ENCODE measurements at regions not wholly inside any gene's neighbourhood (a gene's known extent, or its start where the extent isn't known, plus 50 kb on each side); places are given as distances from the start of the nearest gene placed in this dataset.

DNA sequence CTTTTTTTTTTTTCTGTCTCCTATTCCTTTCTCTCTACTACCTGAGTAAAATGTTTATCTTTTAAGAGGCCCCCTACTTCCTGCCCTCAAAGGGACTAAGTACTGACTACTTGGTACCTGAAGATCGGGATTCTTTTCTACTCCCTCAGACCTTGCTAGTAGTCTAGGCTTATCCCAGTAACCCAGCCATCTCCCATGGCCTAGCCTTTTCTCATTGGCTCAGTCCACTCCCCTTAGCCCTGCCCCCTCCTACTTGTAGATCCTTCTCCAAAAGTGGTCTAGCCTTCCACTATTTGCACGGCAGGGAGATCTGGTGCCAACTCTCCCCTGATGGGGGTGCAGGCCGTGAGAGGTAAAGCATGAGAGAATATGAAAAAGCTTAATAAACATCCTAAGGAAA lies 133.7 kb downstream of the RCN1 start:
- in situ Hi-C loops (cut with MboI) (no loop called here), intact Hi-C loops (cut with micrococcal nuclease; ENCODE audit: unreplicated experiment) (no loop called here)
- H2AFZ ChIP-seq (ENCODE audit: control insufficient read depth, low read depth, low read length) = no peak overlapping the region
- DNase-seq (ENCODE audit: low read depth, low spot score) (no peak), ATAC-seq (no peak), FAIRE-seq (no peak)
- H3K27ac ChIP-seq (ENCODE audit: control insufficient read depth, insufficient read depth) = no peak overlapping the region
- no peak overlapping the region for H3K4me3 ChIP-seq
- no peak overlapping the region for H3K9ac ChIP-seq (ENCODE audit: control insufficient read depth, insufficient read depth, low read length)
- no peaks in the 10 kb centered on the region for H3K4me1 ChIP-seq (ENCODE audit: control insufficient read depth, insufficient read depth, low read length)
- no peaks in the 10 kb centered on the region for H3K36me3 ChIP-seq (ENCODE audit: control insufficient read depth in 2 of 2, insufficient read depth in 2 of 2, low read length in 1 of 2)
- RAD21 ChIA-PET (ENCODE audit: unreplicated experiment) = no interaction called here
- H3K4me2 ChIP-seq (ENCODE audit: control insufficient read depth, insufficient read depth) = no peak overlapping the region
- no TSS peak for BruUV-seq (replicated peaks)
- H4K20me1 ChIP-seq (ENCODE audit: control insufficient read depth, insufficient read depth) = no peaks in the 10 kb centered on the region
- CTCF ChIA-PET = no interaction called here
- 24% methylated on average over 3 of the region's 3 CpGs for WGBS (ENCODE audit: insufficient coverage, insufficient replicate concordance, low lambda C conversion rate, missing lambda C conversion rate)
- no peaks in the 10 kb centered on the region; a peak in 1 of 4 replicates for H3K27me3 ChIP-seq (replicated peaks in 1 of 2; ENCODE audit: control insufficient read depth in 2 of 2, insufficient read depth in 2 of 2, low read length in 1 of 2)
- no peaks in the 10 kb centered on the region for H3K9me3 ChIP-seq (replicated peaks; ENCODE audit: control insufficient read depth, insufficient read depth, low read length)
- POLR2A ChIA-PET = no interaction called here
- TF ChIP-seq RBBP5 (conservative IDR thresholded peaks at IDR 0.05) = no peak
- no peaks in the 10 kb centered on the region for H3K79me2 ChIP-seq (ENCODE audit: control insufficient read depth, insufficient read depth, low read length)
- SMC1A ChIA-PET (ENCODE audit: uncharacterized antibody, unreplicated experiment) = no interaction called here

DNA sequence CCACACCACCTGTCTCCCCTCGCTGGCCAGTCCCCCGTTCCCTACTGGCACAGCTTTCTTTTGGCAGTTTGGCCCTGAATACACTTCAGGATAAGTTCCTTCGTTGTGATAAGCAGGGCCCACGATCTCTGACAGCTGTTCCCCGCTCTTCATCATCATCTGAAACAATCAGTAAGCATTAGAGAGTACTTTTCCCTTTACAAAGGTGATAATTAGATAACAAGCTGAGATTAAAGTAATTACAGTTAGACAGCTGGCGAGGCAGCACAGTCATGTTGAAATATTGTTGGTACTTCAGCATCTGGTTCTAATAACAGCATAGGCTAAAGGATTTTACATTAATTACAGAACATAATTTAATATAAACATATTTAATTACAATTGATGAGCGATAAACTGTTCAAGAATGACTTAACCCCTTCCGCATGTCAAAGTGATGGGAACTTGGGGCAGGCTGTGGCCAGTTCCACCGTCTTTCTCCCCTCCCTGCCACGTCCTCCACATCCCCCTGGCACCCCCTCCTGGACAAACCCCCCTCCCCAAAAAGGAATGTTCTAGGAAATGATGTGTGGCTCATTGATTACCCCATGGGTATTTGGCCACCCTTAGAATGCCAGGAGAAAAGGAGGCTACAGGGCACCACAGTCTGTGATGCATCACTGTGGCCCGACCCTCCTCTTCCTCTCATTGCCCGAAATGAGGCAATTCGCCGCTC lies 134.9 kb downstream of the RCN1 start:
- Histone ChIP-seq H3K4me2 (ENCODE audit: control insufficient read depth, insufficient read depth) (no peak overlapping the region), H3K4me3 (no peak overlapping the region), H3K27ac (ENCODE audit: control insufficient read depth, insufficient read depth) (no peak overlapping the region), H3K9me3 (replicated peaks; ENCODE audit: control insufficient read depth, insufficient read depth, low read length) (no peaks in the 10 kb centered on the region), H3K9ac (ENCODE audit: control insufficient read depth, insufficient read depth, low read length) (no peak overlapping the region), H3K79me2 (ENCODE audit: control insufficient read depth, insufficient read depth, low read length) (no peaks in the 10 kb centered on the region), H4K20me1 (ENCODE audit: control insufficient read depth, insufficient read depth) (no peaks in the 10 kb centered on the region), H3K36me3 (ENCODE audit: control insufficient read depth in 2 of 2, insufficient read depth in 2 of 2, low read length in 1 of 2) (no peaks in the 10 kb centered on the region), H3K27me3 (replicated peaks in 1 of 2; ENCODE audit: control insufficient read depth in 2 of 2, insufficient read depth in 2 of 2, low read length in 1 of 2) (no peaks in the 10 kb centered on the region; a peak in 1 of 4 replicates), H3K4me1 (ENCODE audit: control insufficient read depth, insufficient read depth, low read length) (no peaks in the 10 kb centered on the region), H2AFZ (ENCODE audit: control insufficient read depth, low read depth, low read length) (no peak overlapping the region)
- RAD21 ChIA-PET (ENCODE audit: unreplicated experiment) = no interaction called here
- BruUV-seq (replicated peaks) = no TSS peak
- ATAC-seq (no peak), FAIRE-seq (no peak), DNase-seq (ENCODE audit: low read depth, low spot score) (no peak)
- POLR2A ChIA-PET = no interaction called here
- in situ Hi-C loops (cut with MboI) = no loop called here
- intact Hi-C loops (cut with micrococcal nuclease; ENCODE audit: unreplicated experiment) = no loop called here
- SMC1A ChIA-PET (ENCODE audit: uncharacterized antibody, unreplicated experiment) = no interaction called here
- CTCF ChIA-PET = no interaction called here
- WGBS (ENCODE audit: insufficient coverage, insufficient replicate concordance, low lambda C conversion rate, missing lambda C conversion rate) = 36% methylated on average over 14 of the region's 14 CpGs
- no peak for TF ChIP-seq MEF2A (IDR thresholded peaks at IDR 0.05; ENCODE audit: insufficient read depth, low read depth, low read length)
- TF ChIP-seq CHD2 (IDR thresholded peaks at IDR 0.05; ENCODE audit: borderline replicate concordance, low read depth, low read length) = no peak
- TF ChIP-seq, protein P1, sequence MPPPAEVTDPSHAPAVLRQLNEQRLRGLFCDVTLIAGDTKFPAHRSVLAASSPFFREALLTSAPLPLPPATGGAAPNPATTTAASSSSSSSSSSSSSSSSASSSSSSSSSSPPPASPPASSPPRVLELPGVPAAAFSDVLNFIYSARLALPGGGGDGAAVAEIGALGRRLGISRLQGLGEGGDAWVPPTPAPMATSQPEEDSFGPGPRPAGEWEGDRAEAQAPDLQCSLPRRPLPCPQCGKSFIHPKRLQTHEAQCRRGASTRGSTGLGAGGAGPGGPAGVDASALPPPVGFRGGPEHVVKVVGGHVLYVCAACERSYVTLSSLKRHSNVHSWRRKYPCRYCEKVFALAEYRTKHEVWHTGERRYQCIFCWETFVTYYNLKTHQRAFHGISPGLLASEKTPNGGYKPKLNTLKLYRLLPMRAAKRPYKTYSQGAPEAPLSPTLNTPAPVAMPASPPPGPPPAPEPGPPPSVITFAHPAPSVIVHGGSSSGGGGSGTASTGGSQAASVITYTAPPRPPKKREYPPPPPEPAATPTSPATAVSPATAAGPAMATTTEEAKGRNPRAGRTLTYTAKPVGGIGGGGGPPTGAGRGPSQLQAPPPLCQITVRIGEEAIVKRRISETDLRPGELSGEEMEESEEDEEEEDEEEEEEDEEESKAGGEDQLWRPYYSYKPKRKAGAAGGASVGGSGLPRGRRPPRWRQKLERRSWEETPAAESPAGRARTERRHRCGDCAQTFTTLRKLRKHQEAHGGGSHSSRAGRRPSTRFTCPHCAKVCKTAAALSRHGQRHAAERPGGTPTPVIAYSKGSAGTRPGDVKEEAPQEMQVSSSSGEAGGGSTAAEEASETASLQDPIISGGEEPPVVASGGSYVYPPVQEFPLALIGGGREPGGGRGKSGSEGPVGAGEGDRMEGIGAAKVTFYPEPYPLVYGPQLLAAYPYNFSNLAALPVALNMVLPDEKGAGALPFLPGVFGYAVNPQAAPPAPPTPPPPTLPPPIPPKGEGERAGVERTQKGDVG (CRISPR knock-in tag; IDR thresholded peaks at IDR 0.05) = no peak
- TF ChIP-seq EED (IDR thresholded peaks at IDR 0.05; ENCODE audit: low read depth) = no peak
- TF ChIP-seq NR2C2 (IDR thresholded peaks at IDR 0.05; ENCODE audit: borderline replicate concordance, control insufficient read depth, insufficient read length, low read depth) = no peak
- TF ChIP-seq, protein P2, sequence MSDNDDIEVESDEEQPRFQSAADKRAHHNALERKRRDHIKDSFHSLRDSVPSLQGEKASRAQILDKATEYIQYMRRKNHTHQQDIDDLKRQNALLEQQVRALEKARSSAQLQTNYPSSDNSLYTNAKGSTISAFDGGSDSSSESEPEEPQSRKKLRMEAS (IDR thresholded peaks at IDR 0.05; ENCODE audit: low read depth, low read length) = no peak
- TF ChIP-seq, protein P3, sequence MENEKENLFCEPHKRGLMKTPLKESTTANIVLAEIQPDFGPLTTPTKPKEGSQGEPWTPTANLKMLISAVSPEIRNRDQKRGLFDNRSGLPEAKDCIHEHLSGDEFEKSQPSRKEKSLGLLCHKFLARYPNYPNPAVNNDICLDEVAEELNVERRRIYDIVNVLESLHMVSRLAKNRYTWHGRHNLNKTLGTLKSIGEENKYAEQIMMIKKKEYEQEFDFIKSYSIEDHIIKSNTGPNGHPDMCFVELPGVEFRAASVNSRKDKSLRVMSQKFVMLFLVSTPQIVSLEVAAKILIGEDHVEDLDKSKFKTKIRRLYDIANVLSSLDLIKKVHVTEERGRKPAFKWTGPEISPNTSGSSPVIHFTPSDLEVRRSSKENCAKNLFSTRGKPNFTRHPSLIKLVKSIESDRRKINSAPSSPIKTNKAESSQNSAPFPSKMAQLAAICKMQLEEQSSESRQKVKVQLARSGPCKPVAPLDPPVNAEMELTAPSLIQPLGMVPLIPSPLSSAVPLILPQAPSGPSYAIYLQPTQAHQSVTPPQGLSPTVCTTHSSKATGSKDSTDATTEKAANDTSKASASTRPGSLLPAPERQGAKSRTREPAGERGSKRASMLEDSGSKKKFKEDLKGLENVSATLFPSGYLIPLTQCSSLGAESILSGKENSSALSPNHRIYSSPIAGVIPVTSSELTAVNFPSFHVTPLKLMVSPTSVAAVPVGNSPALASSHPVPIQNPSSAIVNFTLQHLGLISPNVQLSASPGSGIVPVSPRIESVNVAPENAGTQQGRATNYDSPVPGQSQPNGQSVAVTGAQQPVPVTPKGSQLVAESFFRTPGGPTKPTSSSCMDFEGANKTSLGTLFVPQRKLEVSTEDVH (IDR thresholded peaks at IDR 0.05; ENCODE audit: low read depth, partially characterized antibody) = no peak
- no peak for TF ChIP-seq RELA (IDR thresholded peaks at IDR 0.05; ENCODE audit: borderline replicate concordance, partially characterized antibody)
- TF ChIP-seq EP300 (IDR thresholded peaks at IDR 0.05; ENCODE audit: borderline replicate concordance in 1 of 2, control insufficient read depth in 1 of 2, low read depth in 2 of 2, low read length in 2 of 2) = no peak
- TF ChIP-seq JUND (IDR thresholded peaks at IDR 0.05; ENCODE audit: low read depth, low read length) = no peak

All from GM12878 (cell line).